HEK293 (cell line): ENCODE measurements at regions not wholly inside any gene's neighbourhood (a gene's known extent, or its start where the extent isn't known, plus 50 kb on each side); places are given as distances from the start of the nearest gene placed in this dataset.

Experiments
- CTCF ChIA-PET: fragments of 350-600 bp; formaldehyde crosslinking; extraction: SDS; loops from one replicate; lab custom pipeline; 2021; ENCODE audit warnings: antibody characterized with exemption; lab: Yijun Ruan, JAX
- POLR2A ChIA-PET: fragments of 300-600 bp; formaldehyde crosslinking; extraction: SDS; loops from one replicate; lab custom pipeline; 2020; ENCODE audit warnings: antibody characterized with exemption, inconsistent platforms; lab: Yijun Ruan, JAX
- H3K27ac ChIP-seq: fragments of 200-500 bp; sonication (Bioruptor generic); 2 replicates; pipeline ENCODE4 v1.5.1; 2014; ENCODE audit warnings: low read depth, low read length, control low read depth, inconsistent platforms; ENCODE audit errors: extremely low read depth
- H3K36me3 ChIP-seq, 2 experiments: fragments of 200-500 bp in 1 of 2; sonication (Bioruptor generic) in 1 of 2; 1 replicate in 1 of 2; 2 replicates in 1 of 2; pipeline ENCODE4 v1.5.1; 2014 to 2017; ENCODE audit warnings: inconsistent platforms in 2 of 2, low read length in 2 of 2; ENCODE audit not compliant: control insufficient read depth in 2 of 2, insufficient read depth in 1 of 2
- H3K4me1 ChIP-seq: fragments of 200-500 bp; sonication (Bioruptor generic); 2 replicates; pipeline ENCODE4 v1.5.1; 2014; ENCODE audit warnings: mild to moderate bottlenecking, low read length, inconsistent platforms; ENCODE audit not compliant: control insufficient read depth, insufficient read depth
- H3K4me3 ChIP-seq: 2 replicates; pipeline ENCODE4 v1.5.1; 2011; ENCODE audit warnings: low read depth, mild to moderate bottlenecking, control low read depth, low read length, moderate library complexity
- H3K9me3 ChIP-seq: fragments of 200-500 bp; sonication (Bioruptor generic); 2 replicates; pipeline ENCODE4 v1.5.1; 2014; ENCODE audit warnings: low read depth, low read length, inconsistent platforms; ENCODE audit not compliant: control insufficient read depth, insufficient read depth
- GFI1B ChIP-seq: fragments of 450-650 bp; formaldehyde crosslinking; IDR thresholded peaks from 2 replicates; pipeline ENCODE4 v1.5.1; 2016; ENCODE audit warnings: missing biosample characterization, missing genetic modification characterization
- GLI4 ChIP-seq: fragments of 450-650 bp; formaldehyde crosslinking; IDR thresholded peaks from 2 replicates; pipeline ENCODE4 v1.5.1; 2016; ENCODE audit warnings: missing biosample characterization, missing genetic modification characterization
- MEIS1 ChIP-seq: sonication (generic); formaldehyde crosslinking; IDR thresholded peaks from 2 replicates; pipeline ENCODE4 v1.8.1; 2022; ENCODE audit warnings: missing genetic modification reagents, mild to moderate bottlenecking, borderline replicate concordance
- PRDM6 ChIP-seq: fragments of 450-650 bp; formaldehyde crosslinking; IDR thresholded peaks from 2 replicates; pipeline ENCODE4 v1.5.1; 2017; ENCODE audit warnings: missing biosample characterization, missing genetic modification characterization
- TCF7L2 ChIP-seq: IDR thresholded peaks from 2 replicates; pipeline ENCODE4 v1.6.1; 2011; ENCODE audit warnings: low read depth, mild to moderate bottlenecking, inconsistent platforms, low read length, moderate library complexity, borderline replicate concordance
- TRIM28 ChIP-seq: IDR thresholded peaks from 2 replicates; pipeline ENCODE4 v1.6.1; 2011; ENCODE audit warnings: low read length, control low read depth, borderline replicate concordance
- ZBTB10 ChIP-seq: fragments of 450-650 bp; formaldehyde crosslinking; IDR thresholded peaks from 2 replicates; pipeline ENCODE4 v1.5.1; 2016; ENCODE audit warnings: missing biosample characterization, missing genetic modification characterization
- ZFP37 ChIP-seq: fragments of 450-650 bp; formaldehyde crosslinking; IDR thresholded peaks from 2 replicates; pipeline ENCODE4 v1.5.1; 2016; ENCODE audit warnings: missing biosample characterization, missing genetic modification characterization
- ZNF121 ChIP-seq: fragments of 450-650 bp; formaldehyde crosslinking; IDR thresholded peaks from 2 replicates; pipeline ENCODE4 v1.5.1; 2016; ENCODE audit warnings: missing biosample characterization, missing genetic modification characterization
- ZNF184 ChIP-seq: fragments of 450-650 bp; IDR thresholded peaks from 2 replicates; pipeline ENCODE4 v1.5.1; 2018; ENCODE audit warnings: missing biosample characterization, mild to moderate bottlenecking, missing genetic modification characterization
- ZNF510 ChIP-seq: fragments of 450-650 bp; formaldehyde crosslinking; IDR thresholded peaks from 2 replicates; pipeline ENCODE4 v1.5.1; 2018; ENCODE audit warnings: mild to moderate bottlenecking, missing genetic modification characterization, missing biosample characterization; ENCODE audit not compliant: insufficient replicate concordance
- ZNF629 ChIP-seq: fragments of 450-650 bp; formaldehyde crosslinking; IDR thresholded peaks from 2 replicates; pipeline ENCODE4 v1.5.1; 2017; ENCODE audit warnings: missing biosample characterization, missing genetic modification characterization
- ZXDB ChIP-seq: fragments of 450-650 bp; formaldehyde crosslinking; IDR thresholded peaks from 2 replicates; pipeline ENCODE4 v1.5.1; 2016; ENCODE audit warnings: missing biosample characterization, missing genetic modification characterization
- TF ChIP-seq, protein P1 (sequence below): fragments of 450-650 bp; formaldehyde crosslinking; IDR thresholded peaks from 2 replicates; pipeline ENCODE4 v1.5.1; 2016; ENCODE audit warnings: missing biosample characterization, missing genetic modification characterization, borderline replicate concordance
- TF ChIP-seq, protein P2 (sequence below): fragments of 450-650 bp; IDR thresholded peaks from 2 replicates; pipeline ENCODE4 v1.5.1; 2018; ENCODE audit warnings: missing biosample characterization, mild to moderate bottlenecking, missing genetic modification characterization
- TF ChIP-seq, protein P3 (sequence below): IDR thresholded peaks from 2 replicates; pipeline ENCODE4 v1.6.1; 2011; ENCODE audit warnings: mild to moderate bottlenecking, low read depth, low read length, borderline replicate concordance

GRCh38 chr5:89283728-89284493 is 400.9 kb upstream of the MEF2C start (continued):
- no peak for TF ChIP-seq ZNF510
- no peak for TF ChIP-seq ZBTB10 (tag by site-specific recombination)

DNA sequence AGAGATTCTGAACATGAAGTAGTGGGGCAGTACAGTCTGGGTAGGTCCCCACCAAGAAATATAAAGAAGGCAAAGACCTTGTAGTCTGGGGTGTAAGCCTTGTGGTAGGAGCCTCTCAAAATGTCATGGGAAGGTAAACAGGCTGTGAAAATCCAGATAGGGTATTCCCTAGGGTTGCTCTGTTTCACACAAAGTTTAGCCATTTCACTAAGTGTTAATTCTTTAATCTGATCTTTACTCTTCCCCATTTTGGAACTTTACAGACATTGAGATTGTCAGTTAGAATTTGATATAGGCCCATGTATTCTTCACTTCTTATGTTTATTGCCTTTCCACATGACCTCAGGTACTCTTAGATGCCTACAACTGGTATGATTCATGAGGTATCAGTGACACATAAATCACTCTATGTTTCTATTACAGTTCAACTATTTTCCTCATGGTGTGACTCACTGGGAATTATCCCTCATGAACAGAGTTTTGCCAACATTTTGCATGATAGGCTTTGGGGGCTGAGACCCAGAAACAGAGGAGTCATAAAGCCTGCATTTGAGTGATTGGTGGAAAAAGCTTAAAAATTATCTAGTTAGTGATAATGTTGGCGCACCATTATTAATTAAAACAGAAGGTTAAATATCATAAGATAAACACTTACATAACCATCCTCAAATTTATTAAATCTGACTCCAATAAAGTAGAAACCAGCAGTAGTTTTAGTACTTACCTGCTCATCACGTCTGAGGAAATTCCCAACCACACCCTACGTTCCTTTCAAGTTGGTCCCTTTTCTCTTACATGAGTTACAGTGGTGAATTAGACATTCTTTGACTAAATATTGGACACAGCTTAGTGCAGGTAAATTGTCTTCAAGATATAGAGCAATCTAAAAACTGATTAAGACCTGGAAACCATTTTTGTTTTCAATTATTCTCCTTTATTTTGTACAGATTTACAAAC is 399.8 kb upstream of the MEF2C start:
- Histone ChIP-seq H3K27ac (peak overlapping the region; percentile 27), H3K36me3 (no peaks in the 10 kb centered on the region), H3K9me3 (no peaks in the 10 kb centered on the region), H3K4me3 (no peak overlapping the region), H3K4me1 (peaks cover 7% of the 10 kb centered on the region; the same call in 1 of the 2 replicates)
- ChIA-PET CTCF (no interaction called here), POLR2A (no interaction called here)
- TF ChIP-seq GLI4 (tag by site-specific recombination), result no peak
- no peak for TF ChIP-seq ZXDB (tag by site-specific recombination)
- peak; percentile 68; the same call in 1 of the 2 replicates for TF ChIP-seq MEIS1 (CRISPR knock-in tag)
- no peak for TF ChIP-seq GFI1B (tag by site-specific recombination)
- TF ChIP-seq, protein P1, sequence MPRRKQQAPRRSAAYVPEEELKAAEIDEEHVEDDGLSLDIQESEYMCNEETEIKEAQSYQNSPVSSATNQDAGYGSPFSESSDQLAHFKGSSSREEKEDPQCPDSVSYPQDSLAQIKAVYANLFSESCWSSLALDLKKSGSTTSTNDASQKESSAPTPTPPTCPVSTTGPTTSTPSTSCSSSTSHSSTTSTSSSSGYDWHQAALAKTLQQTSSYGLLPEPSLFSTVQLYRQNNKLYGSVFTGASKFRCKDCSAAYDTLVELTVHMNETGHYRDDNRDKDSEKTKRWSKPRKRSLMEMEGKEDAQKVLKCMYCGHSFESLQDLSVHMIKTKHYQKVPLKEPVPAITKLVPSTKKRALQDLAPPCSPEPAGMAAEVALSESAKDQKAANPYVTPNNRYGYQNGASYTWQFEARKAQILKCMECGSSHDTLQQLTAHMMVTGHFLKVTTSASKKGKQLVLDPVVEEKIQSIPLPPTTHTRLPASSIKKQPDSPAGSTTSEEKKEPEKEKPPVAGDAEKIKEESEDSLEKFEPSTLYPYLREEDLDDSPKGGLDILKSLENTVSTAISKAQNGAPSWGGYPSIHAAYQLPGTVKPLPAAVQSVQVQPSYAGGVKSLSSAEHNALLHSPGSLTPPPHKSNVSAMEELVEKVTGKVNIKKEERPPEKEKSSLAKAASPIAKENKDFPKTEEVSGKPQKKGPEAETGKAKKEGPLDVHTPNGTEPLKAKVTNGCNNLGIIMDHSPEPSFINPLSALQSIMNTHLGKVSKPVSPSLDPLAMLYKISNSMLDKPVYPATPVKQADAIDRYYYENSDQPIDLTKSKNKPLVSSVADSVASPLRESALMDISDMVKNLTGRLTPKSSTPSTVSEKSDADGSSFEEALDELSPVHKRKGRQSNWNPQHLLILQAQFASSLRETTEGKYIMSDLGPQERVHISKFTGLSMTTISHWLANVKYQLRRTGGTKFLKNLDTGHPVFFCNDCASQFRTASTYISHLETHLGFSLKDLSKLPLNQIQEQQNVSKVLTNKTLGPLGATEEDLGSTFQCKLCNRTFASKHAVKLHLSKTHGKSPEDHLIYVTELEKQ (tag by site-specific recombination), result peak; percentile 76; the same call in 1 of the 2 replicates
- TF ChIP-seq, protein P2, sequence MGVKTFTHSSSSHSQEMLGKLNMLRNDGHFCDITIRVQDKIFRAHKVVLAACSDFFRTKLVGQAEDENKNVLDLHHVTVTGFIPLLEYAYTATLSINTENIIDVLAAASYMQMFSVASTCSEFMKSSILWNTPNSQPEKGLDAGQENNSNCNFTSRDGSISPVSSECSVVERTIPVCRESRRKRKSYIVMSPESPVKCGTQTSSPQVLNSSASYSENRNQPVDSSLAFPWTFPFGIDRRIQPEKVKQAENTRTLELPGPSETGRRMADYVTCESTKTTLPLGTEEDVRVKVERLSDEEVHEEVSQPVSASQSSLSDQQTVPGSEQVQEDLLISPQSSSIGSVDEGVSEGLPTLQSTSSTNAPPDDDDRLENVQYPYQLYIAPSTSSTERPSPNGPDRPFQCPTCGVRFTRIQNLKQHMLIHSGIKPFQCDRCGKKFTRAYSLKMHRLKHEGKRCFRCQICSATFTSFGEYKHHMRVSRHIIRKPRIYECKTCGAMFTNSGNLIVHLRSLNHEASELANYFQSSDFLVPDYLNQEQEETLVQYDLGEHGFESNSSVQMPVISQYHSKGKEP (tag by site-specific recombination), result no peak
- TF ChIP-seq, protein P3, sequence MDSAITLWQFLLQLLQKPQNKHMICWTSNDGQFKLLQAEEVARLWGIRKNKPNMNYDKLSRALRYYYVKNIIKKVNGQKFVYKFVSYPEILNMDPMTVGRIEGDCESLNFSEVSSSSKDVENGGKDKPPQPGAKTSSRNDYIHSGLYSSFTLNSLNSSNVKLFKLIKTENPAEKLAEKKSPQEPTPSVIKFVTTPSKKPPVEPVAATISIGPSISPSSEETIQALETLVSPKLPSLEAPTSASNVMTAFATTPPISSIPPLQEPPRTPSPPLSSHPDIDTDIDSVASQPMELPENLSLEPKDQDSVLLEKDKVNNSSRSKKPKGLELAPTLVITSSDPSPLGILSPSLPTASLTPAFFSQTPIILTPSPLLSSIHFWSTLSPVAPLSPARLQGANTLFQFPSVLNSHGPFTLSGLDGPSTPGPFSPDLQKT, result no peak
- 0 out of 2 replicates have a peak, but pooled peaks have one; percentile 20 for TF ChIP-seq ZNF629 (tag by site-specific recombination)
- TF ChIP-seq PRDM6, result peak; percentile 27; the same call in 1 of the 2 replicates
- TF ChIP-seq TCF7L2, result no peak
- 0 out of 2 replicates have a peak, but pooled peaks have one; percentile 54 for TF ChIP-seq TRIM28
- 0 out of 2 replicates have a peak, but pooled peaks have one; percentile 27 for TF ChIP-seq ZFP37 (tag by site-specific recombination)
- no peak for TF ChIP-seq ZNF184 (tag by site-specific recombination)
- TF ChIP-seq ZNF121, result no peak
